Type B pancreatic cell (in vitro differentiated cells): ENCODE measurements at regions not wholly inside any gene's neighbourhood (a gene's known extent, or its start where the extent isn't known, plus 50 kb on each side); places are given as distances from the start of the nearest gene placed in this dataset.

Experiments used
- DNase-seq: peaks from one replicate; pipeline ENCODE4 v3.0.0; 2021; ENCODE audit warnings: mixed read lengths; ENCODE audit not compliant: unreplicated experiment; ENCODE audit errors: extremely low spot score
- H3K27ac Mint-ChIP-seq: 2 replicates; pipeline ENCODE4 v1.8.0; 2021; ENCODE audit warnings: mild to moderate bottlenecking, mixed read lengths
- H3K27me3 Mint-ChIP-seq: 2 replicates; pipeline ENCODE4 v1.8.0; 2021; ENCODE audit warnings: mixed read lengths
- H3K36me3 Mint-ChIP-seq: 2 replicates; pipeline ENCODE4 v1.8.0; 2021; ENCODE audit warnings: mixed read lengths
- H3K4me1 Mint-ChIP-seq: one replicate; pipeline ENCODE4 v1.8.0; 2021; ENCODE audit warnings: mixed read lengths; ENCODE audit not compliant: unreplicated experiment
- H3K4me3 Mint-ChIP-seq: 2 replicates; pipeline ENCODE4 v1.8.0; 2021; ENCODE audit warnings: mild to moderate bottlenecking, mixed read lengths
- H3K9me3 Mint-ChIP-seq: 2 replicates; pipeline ENCODE4 v1.8.0; 2021; ENCODE audit warnings: mixed read lengths
- TF ChIP-seq, protein P1 (sequence below): fragments of 200-600 bp; sonication (generic); conservative IDR thresholded peaks from 2 replicates; pipeline ENCODE4 v1.5.0; 2021; ENCODE audit warnings: antibody characterized with exemption, mild to moderate bottlenecking

DNA sequence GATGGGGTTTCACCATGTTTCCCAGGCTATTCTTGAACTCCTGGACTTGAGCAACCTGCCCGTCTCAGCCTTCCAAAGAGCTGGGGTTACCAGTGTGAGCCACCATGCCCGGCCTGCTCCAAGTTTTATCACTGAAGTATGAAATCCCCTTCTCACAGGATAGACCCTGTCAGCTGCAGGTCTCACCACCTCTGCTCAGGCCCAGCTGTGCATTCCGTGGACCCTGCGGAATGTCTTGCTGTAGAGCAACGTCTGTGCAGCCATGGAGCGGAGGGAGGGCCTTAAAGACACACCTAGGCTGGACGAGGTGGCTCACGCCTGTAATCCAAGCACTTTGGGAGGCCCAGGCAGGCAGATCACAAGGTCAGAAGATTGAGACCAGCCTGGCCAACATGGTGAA is 625.4 kb downstream of the BRD1 start:
- no peaks in the 10 kb centered on the region for H3K9me3 Mint-ChIP-seq
- peaks cover 34% of the 10 kb centered on the region for H3K27me3 Mint-ChIP-seq
- H3K4me3 Mint-ChIP-seq: no peak overlapping the region
- H3K4me1 Mint-ChIP-seq: no peaks in the 10 kb centered on the region
- TF ChIP-seq, protein P1, sequence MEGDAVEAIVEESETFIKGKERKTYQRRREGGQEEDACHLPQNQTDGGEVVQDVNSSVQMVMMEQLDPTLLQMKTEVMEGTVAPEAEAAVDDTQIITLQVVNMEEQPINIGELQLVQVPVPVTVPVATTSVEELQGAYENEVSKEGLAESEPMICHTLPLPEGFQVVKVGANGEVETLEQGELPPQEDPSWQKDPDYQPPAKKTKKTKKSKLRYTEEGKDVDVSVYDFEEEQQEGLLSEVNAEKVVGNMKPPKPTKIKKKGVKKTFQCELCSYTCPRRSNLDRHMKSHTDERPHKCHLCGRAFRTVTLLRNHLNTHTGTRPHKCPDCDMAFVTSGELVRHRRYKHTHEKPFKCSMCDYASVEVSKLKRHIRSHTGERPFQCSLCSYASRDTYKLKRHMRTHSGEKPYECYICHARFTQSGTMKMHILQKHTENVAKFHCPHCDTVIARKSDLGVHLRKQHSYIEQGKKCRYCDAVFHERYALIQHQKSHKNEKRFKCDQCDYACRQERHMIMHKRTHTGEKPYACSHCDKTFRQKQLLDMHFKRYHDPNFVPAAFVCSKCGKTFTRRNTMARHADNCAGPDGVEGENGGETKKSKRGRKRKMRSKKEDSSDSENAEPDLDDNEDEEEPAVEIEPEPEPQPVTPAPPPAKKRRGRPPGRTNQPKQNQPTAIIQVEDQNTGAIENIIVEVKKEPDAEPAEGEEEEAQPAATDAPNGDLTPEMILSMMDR: no peak
- no peak overlapping the region for H3K27ac Mint-ChIP-seq
- DNase-seq: peak; percentile 39
- H3K36me3 Mint-ChIP-seq: no peaks in the 10 kb centered on the region

DNA sequence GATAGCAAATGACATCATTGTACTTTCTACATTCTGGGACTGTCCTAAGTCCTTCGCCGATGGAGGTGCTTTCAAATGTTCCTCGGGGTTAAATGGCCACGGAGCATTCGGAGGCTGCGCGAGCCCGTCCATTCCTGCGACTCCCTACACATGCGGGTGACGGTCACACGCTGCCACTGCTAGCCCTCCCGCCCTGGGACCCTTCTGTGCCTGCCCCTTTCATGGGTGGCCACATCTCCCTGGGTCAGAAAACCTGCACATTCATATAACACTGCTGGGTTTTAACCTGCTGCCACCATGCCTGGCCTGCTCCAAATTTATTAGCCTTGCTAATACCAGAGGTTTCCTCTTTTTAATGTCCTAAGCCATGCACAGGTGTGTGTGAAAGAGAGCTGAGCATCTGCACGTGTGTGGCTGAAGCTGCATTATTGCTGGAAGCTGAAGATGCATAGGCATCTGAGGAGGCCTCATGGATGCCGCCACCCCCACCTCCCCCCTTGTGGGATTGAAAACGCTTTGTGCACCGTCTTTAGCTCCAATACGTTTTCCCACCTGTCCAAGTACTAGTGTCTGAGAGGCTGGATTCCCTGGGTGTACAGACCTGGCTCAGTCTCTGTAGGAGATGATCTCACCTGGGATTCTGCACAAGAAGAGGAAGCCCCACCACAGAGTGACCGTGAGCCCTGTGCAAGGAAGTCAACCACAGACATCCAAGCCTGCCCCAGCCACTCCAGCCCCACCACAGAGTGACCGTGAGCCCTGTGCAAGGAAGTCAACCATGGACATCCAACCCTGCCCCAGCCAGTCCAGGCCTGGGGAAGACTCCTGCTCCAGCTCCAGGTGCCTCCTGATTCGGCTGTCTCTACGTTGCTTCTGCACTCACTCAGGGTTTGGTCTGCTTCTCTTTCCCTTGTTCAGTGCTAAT is 626.4 kb downstream of the BRD1 start:
- H3K36me3 Mint-ChIP-seq: no peaks in the 10 kb centered on the region
- DNase-seq: peak; percentile 31
- no peaks in the 10 kb centered on the region for H3K4me1 Mint-ChIP-seq

DNA sequence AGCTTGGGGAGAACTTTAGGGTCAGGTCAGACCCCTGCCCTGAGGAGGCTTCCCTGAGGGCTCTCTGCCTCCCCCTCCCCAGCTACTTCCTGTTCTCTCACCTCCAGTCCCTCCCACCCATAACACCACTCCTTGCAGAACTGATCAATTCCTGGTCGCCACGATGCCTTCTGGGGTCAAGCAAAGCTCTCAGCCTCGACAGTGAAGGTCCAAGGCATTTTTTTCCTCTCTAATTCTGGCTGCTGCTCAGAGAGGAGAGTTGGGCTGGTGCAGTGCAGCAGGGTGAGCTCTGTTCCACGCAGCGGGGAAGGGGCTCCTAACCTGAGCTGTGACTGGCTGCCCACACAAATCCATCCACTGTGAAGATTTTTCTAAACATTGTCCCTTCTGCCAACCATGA is 628.4 kb downstream of the BRD1 start:
- Mint-ChIP-seq H3K27ac (no peak overlapping the region), H3K4me3 (no peak overlapping the region), H3K4me1 (no peaks in the 10 kb centered on the region), H3K36me3 (no peaks in the 10 kb centered on the region), H3K9me3 (no peaks in the 10 kb centered on the region), H3K27me3 (peaks cover 50% of the 10 kb centered on the region)
- peak; percentile 32 for DNase-seq
- TF ChIP-seq, protein P1: no peak

More for the DNA sequence above, 626.4 kb downstream of the BRD1 start:
- Mint-ChIP-seq H3K9me3 (no peaks in the 10 kb centered on the region), H3K4me3 (no peak overlapping the region), H3K27ac (no peak overlapping the region), H3K27me3 (peaks cover 44% of the 10 kb centered on the region)
- TF ChIP-seq, protein P1: no peak

DNA sequence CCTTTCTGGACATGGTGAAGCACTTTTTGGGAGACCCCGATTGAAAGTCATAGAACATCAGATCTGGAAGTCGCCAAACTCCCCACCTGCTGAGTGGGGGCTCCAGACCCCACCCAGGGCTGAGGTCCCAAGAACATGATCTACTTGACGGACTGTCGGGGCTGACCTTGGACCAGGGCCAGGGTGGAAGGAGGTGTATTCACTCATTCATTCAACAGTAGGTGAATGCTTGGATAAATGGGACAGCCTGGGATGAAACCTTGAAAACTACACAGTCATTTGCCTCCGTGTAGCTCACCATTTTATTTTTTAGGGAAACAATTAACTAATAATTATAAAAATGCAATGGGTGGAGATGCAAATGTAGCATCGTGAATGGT is 629.0 kb downstream of the BRD1 start:
- Mint-ChIP-seq H3K27me3 (peaks cover 50% of the 10 kb centered on the region), H3K4me3 (no peak overlapping the region), H3K4me1 (no peaks in the 10 kb centered on the region), H3K27ac (no peak overlapping the region), H3K36me3 (no peaks in the 10 kb centered on the region), H3K9me3 (no peaks in the 10 kb centered on the region)
- TF ChIP-seq, protein P1: no peak
- peak; percentile 22 for DNase-seq

DNA sequence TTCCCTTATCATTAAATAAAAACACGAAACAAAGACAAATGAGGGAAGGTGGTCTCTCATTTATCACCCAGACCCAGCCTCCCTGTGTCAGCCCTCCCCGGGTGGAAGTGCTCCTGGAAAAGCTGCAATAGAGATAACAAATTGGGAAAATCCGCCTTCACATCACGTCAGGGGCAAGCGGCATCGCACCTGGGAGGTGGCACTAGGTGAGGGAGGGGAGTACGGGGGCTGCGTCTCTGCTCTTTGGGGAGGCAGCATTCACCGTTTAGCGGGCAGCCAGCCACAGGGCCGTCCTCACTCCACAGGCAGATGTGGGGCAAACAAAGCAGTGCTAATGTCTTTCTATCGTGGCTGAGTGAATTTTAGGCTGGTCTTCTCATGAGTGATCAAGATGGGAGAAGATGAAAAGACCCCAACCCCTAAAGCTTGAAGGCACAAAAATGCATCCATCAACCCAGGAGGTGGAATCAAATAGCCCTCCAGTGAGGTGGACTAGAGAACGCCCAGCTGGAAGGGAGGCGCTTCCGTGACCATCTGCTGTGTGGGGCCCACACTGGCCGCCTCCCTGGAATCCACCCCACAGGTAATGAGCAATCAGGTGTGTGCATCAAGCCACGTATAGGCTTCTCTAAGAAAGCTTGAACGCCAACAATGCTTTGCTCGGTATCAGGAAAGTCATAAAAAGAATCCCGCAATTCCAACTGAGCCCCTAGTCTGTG is 629.5 kb downstream of the BRD1 start:
- no peaks in the 10 kb centered on the region for H3K4me1 Mint-ChIP-seq
- DNase-seq: peak; percentile 49
- TF ChIP-seq, protein P1: no peak
- no peak overlapping the region for H3K27ac Mint-ChIP-seq
- H3K27me3 Mint-ChIP-seq: peaks cover 54% of the 10 kb centered on the region
- H3K4me3 Mint-ChIP-seq: no peak overlapping the region
- no peaks in the 10 kb centered on the region for H3K9me3 Mint-ChIP-seq
- no peaks in the 10 kb centered on the region for H3K36me3 Mint-ChIP-seq
